ENCODE measurements at regions not wholly inside any gene's neighbourhood (a gene's known extent, or its start where the extent isn't known, plus 50 kb on each side); places are given as distances from the start of the nearest gene placed in this dataset.

- Histone ChIP-seq H3K4me2 (ENCODE audit: low read length) (no peak overlapping the region), H3K9ac (ENCODE audit: low read length) (no peak overlapping the region), H3K79me2 (ENCODE audit: low read length) (peaks cover 25% of the 10 kb centered on the region), H3K36me3 (replicated peaks; ENCODE audit: low read depth, low read length) (no peaks in the 10 kb centered on the region), H4K20me1 (ENCODE audit: insufficient read depth, low read length) (no peaks in the 10 kb centered on the region; the same call in 1 of the 2 replicates), H3K4me3 (ENCODE audit: low read length) (no peak overlapping the region), H2AFZ (ENCODE audit: low read depth, low read length) (no peak overlapping the region), H3K4me1 (ENCODE audit: low read length) (no peaks in the 10 kb centered on the region), H3K27ac (ENCODE audit: low read length) (no peak overlapping the region), H3K9me3 (ENCODE audit: insufficient read depth, low read length) (no peaks in the 10 kb centered on the region), H3K27me3 (ENCODE audit: low read depth, low read length) (no peaks in the 10 kb centered on the region)
- TF ChIP-seq CTCF (IDR thresholded peaks at IDR 0.05; ENCODE audit: low read depth, low read length) (no peak), EZH2phosphoT487 (IDR thresholded peaks at IDR 0.05; ENCODE audit: low read depth) (no peak)
These were observed 69.6 kb upstream of the MACF1 start for GRCh38 chr1:39134768-39135333.

GRCh38 chr1:39136638-39137037, 67.9 kb upstream of the MACF1 start:
- TF ChIP-seq CTCF (IDR thresholded peaks at IDR 0.05; ENCODE audit: low read depth, low read length), result no peak; the same call in 1 of the 2 replicates
- no peak for TF ChIP-seq EZH2phosphoT487 (IDR thresholded peaks at IDR 0.05; ENCODE audit: low read depth)
- H4K20me1 ChIP-seq (ENCODE audit: insufficient read depth, low read length), result peaks cover 6% of the 10 kb centered on the region; the same call in 1 of the 2 replicates
- no peaks in the 10 kb centered on the region for H3K9me3 ChIP-seq (ENCODE audit: insufficient read depth, low read length)
- H2AFZ ChIP-seq (ENCODE audit: low read depth, low read length), result no peak overlapping the region
- H3K4me2 ChIP-seq (ENCODE audit: low read length), result no peak overlapping the region
- H3K79me2 ChIP-seq (ENCODE audit: low read length), result peaks cover 32% of the 10 kb centered on the region
- no peaks in the 10 kb centered on the region for H3K4me1 ChIP-seq (ENCODE audit: low read length)
- no peak overlapping the region for H3K27ac ChIP-seq (ENCODE audit: low read length)
- no peak overlapping the region for H3K9ac ChIP-seq (ENCODE audit: low read length)
- H3K36me3 ChIP-seq (replicated peaks; ENCODE audit: low read depth, low read length), result no peaks in the 10 kb centered on the region
- no peak overlapping the region for H3K4me3 ChIP-seq (ENCODE audit: low read length)
- H3K27me3 ChIP-seq (ENCODE audit: low read depth, low read length), result no peaks in the 10 kb centered on the region

- no peaks in the 10 kb centered on the region for H3K36me3 ChIP-seq (replicated peaks; ENCODE audit: low read depth, low read length)
- no peaks in the 10 kb centered on the region for H3K27me3 ChIP-seq (ENCODE audit: low read depth, low read length)
- no peak overlapping the region for H3K4me2 ChIP-seq (ENCODE audit: low read length)
- no peak overlapping the region for H3K9ac ChIP-seq (ENCODE audit: low read length)
- peaks cover 6% of the 10 kb centered on the region; the same call in 1 of the 2 replicates for H4K20me1 ChIP-seq (ENCODE audit: insufficient read depth, low read length)
- no peak for TF ChIP-seq CTCF (IDR thresholded peaks at IDR 0.05; ENCODE audit: low read depth, low read length)
- no peak for TF ChIP-seq EZH2phosphoT487 (IDR thresholded peaks at IDR 0.05; ENCODE audit: low read depth)
- no peaks in the 10 kb centered on the region for H3K9me3 ChIP-seq (ENCODE audit: insufficient read depth, low read length)
- H3K27ac ChIP-seq (ENCODE audit: low read length), result no peak overlapping the region
- no peak overlapping the region for H3K4me3 ChIP-seq (ENCODE audit: low read length)
- H2AFZ ChIP-seq (ENCODE audit: low read depth, low read length), result no peak overlapping the region
- H3K4me1 ChIP-seq (ENCODE audit: low read length), result no peaks in the 10 kb centered on the region
- peaks cover 36% of the 10 kb centered on the region for H3K79me2 ChIP-seq (ENCODE audit: low read length)
These were observed 64.7 kb upstream of the MACF1 start for GRCh38 chr1:39139723-39140360.

GRCh38 chr1:39141925-39142324, 62.6 kb upstream of the MACF1 start:
- no peaks in the 10 kb centered on the region for H3K36me3 ChIP-seq (replicated peaks; ENCODE audit: low read depth, low read length)
- no peak overlapping the region for H3K4me3 ChIP-seq (ENCODE audit: low read length)
- H3K27ac ChIP-seq (ENCODE audit: low read length), result no peak overlapping the region
- H3K9me3 ChIP-seq (ENCODE audit: insufficient read depth, low read length), result no peaks in the 10 kb centered on the region
- peaks cover 9% of the 10 kb centered on the region; the same call in 1 of the 2 replicates for H4K20me1 ChIP-seq (ENCODE audit: insufficient read depth, low read length)
- H3K9ac ChIP-seq (ENCODE audit: low read length), result no peak overlapping the region
- no peak overlapping the region for H2AFZ ChIP-seq (ENCODE audit: low read depth, low read length)
- no peak for TF ChIP-seq CTCF (IDR thresholded peaks at IDR 0.05; ENCODE audit: low read depth, low read length)
- TF ChIP-seq EZH2phosphoT487 (IDR thresholded peaks at IDR 0.05; ENCODE audit: low read depth), result no peak
- no peaks in the 10 kb centered on the region for H3K4me1 ChIP-seq (ENCODE audit: low read length)
- no peak overlapping the region for H3K4me2 ChIP-seq (ENCODE audit: low read length)
- no peaks in the 10 kb centered on the region for H3K27me3 ChIP-seq (ENCODE audit: low read depth, low read length)
- peaks cover 31% of the 10 kb centered on the region for H3K79me2 ChIP-seq (ENCODE audit: low read length)
